Stomach (tissue), 4 donors: ENCODE measurements at regions not wholly inside any gene's neighbourhood (a gene's known extent, or its start where the extent isn't known, plus 50 kb on each side); places are given as distances from the start of the nearest gene placed in this dataset.

Experiments used
- CTCF ChIP-seq, 7 experiments: fragments of 450-650 bp in 4 of 7; fragments of 200-600 bp in 3 of 7; sonication (generic) in 3 of 7; IDR thresholded peaks; one replicate each; pipeline ENCODE4 v1.5.1; 2016 to 2019; ENCODE audit warnings: antibody characterized with exemption in 7 of 7, control low read depth in 2 of 7, mild to moderate bottlenecking in 1 of 7
- EP300 ChIP-seq: sonication (generic); formaldehyde crosslinking; IDR thresholded peaks from one replicate; pipeline ENCODE4 v1.6.1; 2017; ENCODE audit warnings: antibody characterized with exemption
- POLR2A ChIP-seq, 4 donors: fragments of 450-650 bp; IDR thresholded peaks; one replicate each; pipeline ENCODE4 v1.6.1; 2016; ENCODE audit warnings: antibody characterized with exemption in 4 of 4, control low read depth in 2 of 4, mild to moderate bottlenecking in 1 of 4, moderate library complexity in 1 of 4
- POLR2AphosphoS5 ChIP-seq, 3 donors: sonication (generic); formaldehyde crosslinking; IDR thresholded peaks; one replicate each; pipeline ENCODE4 v1.6.1; 2016; ENCODE audit warnings: antibody characterized with exemption in 3 of 3

GRCh38 chr4:178241601-178242118 is 799.4 kb upstream of the AGA start:
- TF ChIP-seq CTCF (IDR thresholded peaks at IDR 0.05) (no peak), EP300 (no peak), POLR2A (IDR thresholded peaks at IDR 0.05) (no peak), POLR2AphosphoS5 (IDR thresholded peaks at IDR 0.05) (no peak)
